Esophagus squamous epithelium (tissue), 4 donors: ENCODE measurements at regions not wholly inside any gene's neighbourhood (a gene's known extent, or its start where the extent isn't known, plus 50 kb on each side); places are given as distances from the start of the nearest gene placed in this dataset.

Source experiments
- CTCF ChIP-seq, 6 experiments: fragments of 450-650 bp in 4 of 6; fragments of 200-600 bp in 2 of 6; sonication (generic) in 2 of 6; IDR thresholded peaks; one replicate each; pipeline ENCODE4 v1.5.1; 2016 to 2019; ENCODE audit warnings: antibody characterized with exemption in 6 of 6, mild to moderate bottlenecking in 4 of 6, moderate library complexity in 4 of 6
- POLR2A ChIP-seq, 4 donors: fragments of 450-650 bp; IDR thresholded peaks; one replicate each; pipeline ENCODE4 v1.6.1; 2017; ENCODE audit warnings: antibody characterized with exemption in 4 of 4, mild to moderate bottlenecking in 4 of 4, moderate library complexity in 3 of 4

GRCh38 chr14:95387826-95388445, 68.2 kb upstream of the CLMN start:
- TF ChIP-seq POLR2A (IDR thresholded peaks at IDR 0.05) (no peak), CTCF (IDR thresholded peaks at IDR 0.05) (no peak)
